GM23338 (cell line): ENCODE measurements at regions not wholly inside any gene's neighbourhood (a gene's known extent, or its start where the extent isn't known, plus 50 kb on each side); places are given as distances from the start of the nearest gene placed in this dataset.

ENCODE experiments used
- ATAC-seq: fragments of 200-7000 bp; cut with Tn5 transposase; 3 replicates; pipeline ENCODE4 v1.9.1; 2020
- DNase-seq: peaks from one replicate; pipeline ENCODE4 v3.0.0-alpha.2; 2015; ENCODE audit warnings: low spot score
- H2AFZ ChIP-seq: fragments of 200-600 bp; sonication (generic); 2 replicates; pipeline ENCODE4 v1.8.0; 2016; ENCODE audit warnings: antibody characterized with exemption, mild to moderate bottlenecking, moderate library complexity
- H3F3A ChIP-seq: fragments of 200-600 bp; sonication (generic); replicated peaks from 2 replicates; pipeline ENCODE4 v1.8.0; 2017; ENCODE audit warnings: antibody characterized with exemption, mixed run types, low read depth
- H3K27ac ChIP-seq: fragments of 200-600 bp; sonication (generic); 2 replicates; pipeline ENCODE4 v1.6.1; 2016; ENCODE audit warnings: low read depth
- H3K27me3 ChIP-seq: fragments of 200-600 bp; sonication (generic); 2 replicates; pipeline ENCODE4 v1.8.0; 2016; ENCODE audit warnings: mild to moderate bottlenecking, mixed run types, moderate library complexity; ENCODE audit not compliant: insufficient read depth
- H3K36me3 ChIP-seq: fragments of 200-600 bp; sonication (generic); 2 replicates; pipeline ENCODE4 v1.8.0; 2016; ENCODE audit warnings: mild to moderate bottlenecking; ENCODE audit not compliant: insufficient read depth
- H3K4me1 ChIP-seq: fragments of 200-600 bp; sonication (generic); 2 replicates; pipeline ENCODE4 v1.8.0; 2016; ENCODE audit warnings: mild to moderate bottlenecking, moderate library complexity; ENCODE audit not compliant: insufficient read depth
- H3K4me2 ChIP-seq: fragments of 200-600 bp; sonication (generic); 2 replicates; pipeline ENCODE4 v1.7.1; 2017; ENCODE audit warnings: mixed run types
- H3K4me3 ChIP-seq: fragments of 200-600 bp; sonication (generic); 2 replicates; pipeline ENCODE4 v1.6.1; 2016; ENCODE audit warnings: mixed run types
- H3K79me2 ChIP-seq: fragments of 200-600 bp; sonication (generic); replicated peaks from 2 replicates; pipeline ENCODE4 v1.8.0; 2017; ENCODE audit warnings: mild to moderate bottlenecking; ENCODE audit not compliant: insufficient read depth
- H3K9me2 ChIP-seq: fragments of 200-600 bp; sonication (generic); 2 replicates; pipeline ENCODE4 v1.8.0; 2017; ENCODE audit not compliant: insufficient read depth
- H4K20me1 ChIP-seq: fragments of 200-600 bp; sonication (generic); replicated peaks from 2 replicates; pipeline ENCODE4 v1.8.0; 2017; ENCODE audit warnings: mild to moderate bottlenecking; ENCODE audit not compliant: insufficient read depth
- H3K27ac Mint-ChIP-seq: 2 replicates; pipeline ENCODE4 v1.8.0; 2020; ENCODE audit warnings: inconsistent platforms, mild to moderate bottlenecking, moderate library complexity, mixed read lengths
- H3K27me3 Mint-ChIP-seq: 3 replicates; pipeline ENCODE4 v1.8.0; 2022; ENCODE audit warnings: low read depth, mild to moderate bottlenecking, moderate library complexity, mixed read lengths, inconsistent platforms; ENCODE audit not compliant: insufficient read depth, poor library complexity
- H3K36me3 Mint-ChIP-seq: 3 replicates; pipeline ENCODE4 v1.8.0; 2021; ENCODE audit warnings: low read depth, mild to moderate bottlenecking, inconsistent platforms, moderate library complexity, mixed read lengths
- H3K4me1 Mint-ChIP-seq: 3 replicates; pipeline ENCODE4 v1.8.0; 2020; ENCODE audit warnings: mild to moderate bottlenecking, inconsistent platforms, mixed read lengths
- H3K4me3 Mint-ChIP-seq: 3 replicates; pipeline ENCODE4 v1.8.0; 2021; ENCODE audit warnings: moderate library complexity, mild to moderate bottlenecking, inconsistent platforms, mixed read lengths
- H3K9me3 Mint-ChIP-seq: 3 replicates; pipeline ENCODE4 v1.8.0; 2020; ENCODE audit warnings: moderate library complexity, mild to moderate bottlenecking, inconsistent platforms, mixed read lengths
- CTCF ChIP-seq, 2 experiments: fragments of 200-600 bp in 1 of 2; sonication (generic) in 1 of 2; conservative IDR thresholded peaks; 2 replicates each; pipeline versions ENCODE4 v1.5.1 to v1.6.1; 2016 to 2017; ENCODE audit warnings: antibody characterized with exemption in 2 of 2, low read depth in 2 of 2, mild to moderate bottlenecking in 2 of 2, moderate library complexity in 1 of 2
- ETS1 ChIP-seq: IDR thresholded peaks from 2 replicates; pipeline ENCODE4 v1.6.1; 2016; ENCODE audit warnings: antibody characterized with exemption
- EZH2 ChIP-seq: fragments of 200-600 bp; sonication (generic); IDR thresholded peaks from one replicate; pipeline ENCODE4 v1.8.0; 2017; ENCODE audit warnings: antibody characterized with exemption, mild to moderate bottlenecking, low read depth; ENCODE audit not compliant: unreplicated experiment
- EZH2phosphoT487 ChIP-seq: fragments of 200-600 bp; sonication (generic); IDR thresholded peaks from one replicate; pipeline ENCODE4 v1.8.1; 2018; ENCODE audit warnings: antibody characterized with exemption; ENCODE audit not compliant: unreplicated experiment
- JUNB ChIP-seq: IDR thresholded peaks from one replicate; pipeline ENCODE4 v1.6.1; 2016; ENCODE audit warnings: antibody characterized with exemption; ENCODE audit not compliant: unreplicated experiment
- POLR2AphosphoS5 ChIP-seq: IDR thresholded peaks from 2 replicates; pipeline ENCODE4 v1.6.1; 2016; ENCODE audit warnings: antibody characterized with exemption, low read depth
- REST ChIP-seq: IDR thresholded peaks from one replicate; pipeline ENCODE4 v1.6.1; 2018; ENCODE audit warnings: antibody characterized with exemption; ENCODE audit not compliant: unreplicated experiment
- STAT1 ChIP-seq: IDR thresholded peaks from one replicate; pipeline ENCODE4 v1.6.1; 2016; ENCODE audit warnings: antibody characterized with exemption; ENCODE audit not compliant: unreplicated experiment
- ZNF114 ChIP-seq: fragments of 250-450 bp; sonication (Bioruptor Pico); IDR thresholded peaks from 2 replicates; pipeline ENCODE4 v1.5.0; 2020; ENCODE audit warnings: mild to moderate bottlenecking, moderate library complexity

GRCh38 chr19:5234412-5234811, 106.2 kb downstream of the PTPRS start:
- peaks cover 34% of the 10 kb centered on the region for H3K36me3 Mint-ChIP-seq
- no peak overlapping the region for H3K4me3 Mint-ChIP-seq
- Histone ChIP-seq H3K9me2 (no peaks in the 10 kb centered on the region), H3F3A (peaks cover 2% of the 10 kb centered on the region), H2AFZ (no peak overlapping the region), H3K27me3 (no peaks in the 10 kb centered on the region), H3K4me1 (peaks cover 9% of the 10 kb centered on the region), H3K79me2 (no peaks in the 10 kb centered on the region), H3K4me3 (no peak overlapping the region), H3K36me3 (no peaks in the 10 kb centered on the region), H3K4me2 (no peak overlapping the region), H3K27ac (no peak overlapping the region), H4K20me1 (peaks cover 4% of the 10 kb centered on the region)
- H3K27ac Mint-ChIP-seq = no peak overlapping the region
- ATAC-seq (no peak), DNase-seq (no peak)
- no peaks in the 10 kb centered on the region for H3K9me3 Mint-ChIP-seq
- peaks cover 12% of the 10 kb centered on the region for H3K27me3 Mint-ChIP-seq
- H3K4me1 Mint-ChIP-seq = peaks cover 9% of the 10 kb centered on the region
- no peak for TF ChIP-seq ZNF114 (CRISPR knock-in tag)

- peaks cover 6% of the 10 kb centered on the region for H3K4me1 ChIP-seq
- H3K79me2 ChIP-seq = no peaks in the 10 kb centered on the region
- no peak overlapping the region for H3K27ac ChIP-seq
- H3K9me2 ChIP-seq = no peaks in the 10 kb centered on the region
- H3K27me3 Mint-ChIP-seq = peaks cover 10% of the 10 kb centered on the region
- peaks cover 10% of the 10 kb centered on the region for H3K4me1 Mint-ChIP-seq
- peaks cover 31% of the 10 kb centered on the region for H3K36me3 Mint-ChIP-seq
- DNase-seq = no peak
- no peaks in the 10 kb centered on the region for H3K27me3 ChIP-seq
- H3K36me3 ChIP-seq = no peaks in the 10 kb centered on the region; the same call in 1 of the 2 replicates
- H4K20me1 ChIP-seq = peaks cover 4% of the 10 kb centered on the region
- peaks cover 6% of the 10 kb centered on the region for H3F3A ChIP-seq
- no peak overlapping the region for H2AFZ ChIP-seq
- no peak overlapping the region for H3K4me3 ChIP-seq
- no peak overlapping the region for H3K27ac Mint-ChIP-seq
- no peak overlapping the region for H3K4me2 ChIP-seq
- H3K9me3 Mint-ChIP-seq = no peaks in the 10 kb centered on the region; the same call in 2 of the 3 replicates
- ATAC-seq = no peak
- H3K4me3 Mint-ChIP-seq = no peak overlapping the region
- TF ChIP-seq STAT1 (no peak), JUNB (no peak), CTCF (conservative IDR thresholded peaks at IDR 0.05; ENCODE audit: low read depth in 2 of 2) (no peak), REST (no peak), EZH2phosphoT487 (no peak), ETS1 (no peak), EZH2 (no peak), POLR2AphosphoS5 (no peak)
These were observed 107.7 kb downstream of the PTPRS start for GRCh38 chr19:5232798-5233505.
